ENCODE measurements at regions not wholly inside any gene's neighbourhood (a gene's known extent, or its start where the extent isn't known, plus 50 kb on each side); places are given as distances from the start of the nearest gene placed in this dataset.

DNA sequence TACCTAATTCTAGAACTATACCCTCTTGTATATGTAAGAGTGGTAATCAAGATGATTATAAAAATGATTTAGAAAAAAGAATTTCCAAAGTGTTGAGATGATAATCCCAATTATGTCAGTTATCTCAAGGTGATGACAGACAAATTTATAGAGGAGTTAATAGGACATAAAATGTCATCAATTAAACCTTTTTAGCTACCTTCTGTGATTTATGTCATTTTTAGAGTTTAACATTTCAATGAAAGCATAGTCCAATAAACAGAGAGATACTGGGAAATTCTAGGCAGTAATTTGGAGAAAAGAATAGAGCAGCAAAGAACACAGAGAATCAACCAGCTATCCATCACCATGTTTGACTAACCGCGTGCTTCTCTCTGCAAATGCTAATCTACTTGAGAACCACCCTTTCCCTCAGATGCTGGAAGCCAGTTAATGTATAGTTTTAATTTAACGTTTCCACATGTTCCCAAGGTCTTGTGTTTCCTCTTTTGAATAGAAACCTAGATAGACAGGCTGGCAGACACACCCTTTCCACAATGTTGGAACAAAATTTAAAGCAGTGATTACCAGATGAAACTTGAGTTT is 433.1 kb upstream of the FAM241A start:
- TF ChIP-seq, protein P1, sequence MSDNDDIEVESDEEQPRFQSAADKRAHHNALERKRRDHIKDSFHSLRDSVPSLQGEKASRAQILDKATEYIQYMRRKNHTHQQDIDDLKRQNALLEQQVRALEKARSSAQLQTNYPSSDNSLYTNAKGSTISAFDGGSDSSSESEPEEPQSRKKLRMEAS (IDR thresholded peaks at IDR 0.05), result no peak
- TF ChIP-seq, protein P2, sequence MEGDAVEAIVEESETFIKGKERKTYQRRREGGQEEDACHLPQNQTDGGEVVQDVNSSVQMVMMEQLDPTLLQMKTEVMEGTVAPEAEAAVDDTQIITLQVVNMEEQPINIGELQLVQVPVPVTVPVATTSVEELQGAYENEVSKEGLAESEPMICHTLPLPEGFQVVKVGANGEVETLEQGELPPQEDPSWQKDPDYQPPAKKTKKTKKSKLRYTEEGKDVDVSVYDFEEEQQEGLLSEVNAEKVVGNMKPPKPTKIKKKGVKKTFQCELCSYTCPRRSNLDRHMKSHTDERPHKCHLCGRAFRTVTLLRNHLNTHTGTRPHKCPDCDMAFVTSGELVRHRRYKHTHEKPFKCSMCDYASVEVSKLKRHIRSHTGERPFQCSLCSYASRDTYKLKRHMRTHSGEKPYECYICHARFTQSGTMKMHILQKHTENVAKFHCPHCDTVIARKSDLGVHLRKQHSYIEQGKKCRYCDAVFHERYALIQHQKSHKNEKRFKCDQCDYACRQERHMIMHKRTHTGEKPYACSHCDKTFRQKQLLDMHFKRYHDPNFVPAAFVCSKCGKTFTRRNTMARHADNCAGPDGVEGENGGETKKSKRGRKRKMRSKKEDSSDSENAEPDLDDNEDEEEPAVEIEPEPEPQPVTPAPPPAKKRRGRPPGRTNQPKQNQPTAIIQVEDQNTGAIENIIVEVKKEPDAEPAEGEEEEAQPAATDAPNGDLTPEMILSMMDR (IDR thresholded peaks at IDR 0.05; ENCODE audit: low read depth, low read length, missing input control), result no peak
- TF ChIP-seq RAD21 (IDR thresholded peaks at IDR 0.05) (no peak), YY1 (IDR thresholded peaks at IDR 0.05) (no peak), GABPA (IDR thresholded peaks at IDR 0.05 in 1 of 2, conservative IDR thresholded peaks at IDR 0.05 in 1 of 2) (no peak), SP1 (IDR thresholded peaks at IDR 0.05) (no peak), TAF1 (conservative IDR thresholded peaks at IDR 0.05) (no peak), JUND (IDR thresholded peaks at IDR 0.05) (no peak), NR2F2 (IDR thresholded peaks at IDR 0.05) (no peak), EGR1 (IDR thresholded peaks at IDR 0.05; ENCODE audit: low read depth in 2 of 2) (no peak), HNF4A (conservative IDR thresholded peaks at IDR 0.05) (no peak)
- TF ChIP-seq, protein P3, sequence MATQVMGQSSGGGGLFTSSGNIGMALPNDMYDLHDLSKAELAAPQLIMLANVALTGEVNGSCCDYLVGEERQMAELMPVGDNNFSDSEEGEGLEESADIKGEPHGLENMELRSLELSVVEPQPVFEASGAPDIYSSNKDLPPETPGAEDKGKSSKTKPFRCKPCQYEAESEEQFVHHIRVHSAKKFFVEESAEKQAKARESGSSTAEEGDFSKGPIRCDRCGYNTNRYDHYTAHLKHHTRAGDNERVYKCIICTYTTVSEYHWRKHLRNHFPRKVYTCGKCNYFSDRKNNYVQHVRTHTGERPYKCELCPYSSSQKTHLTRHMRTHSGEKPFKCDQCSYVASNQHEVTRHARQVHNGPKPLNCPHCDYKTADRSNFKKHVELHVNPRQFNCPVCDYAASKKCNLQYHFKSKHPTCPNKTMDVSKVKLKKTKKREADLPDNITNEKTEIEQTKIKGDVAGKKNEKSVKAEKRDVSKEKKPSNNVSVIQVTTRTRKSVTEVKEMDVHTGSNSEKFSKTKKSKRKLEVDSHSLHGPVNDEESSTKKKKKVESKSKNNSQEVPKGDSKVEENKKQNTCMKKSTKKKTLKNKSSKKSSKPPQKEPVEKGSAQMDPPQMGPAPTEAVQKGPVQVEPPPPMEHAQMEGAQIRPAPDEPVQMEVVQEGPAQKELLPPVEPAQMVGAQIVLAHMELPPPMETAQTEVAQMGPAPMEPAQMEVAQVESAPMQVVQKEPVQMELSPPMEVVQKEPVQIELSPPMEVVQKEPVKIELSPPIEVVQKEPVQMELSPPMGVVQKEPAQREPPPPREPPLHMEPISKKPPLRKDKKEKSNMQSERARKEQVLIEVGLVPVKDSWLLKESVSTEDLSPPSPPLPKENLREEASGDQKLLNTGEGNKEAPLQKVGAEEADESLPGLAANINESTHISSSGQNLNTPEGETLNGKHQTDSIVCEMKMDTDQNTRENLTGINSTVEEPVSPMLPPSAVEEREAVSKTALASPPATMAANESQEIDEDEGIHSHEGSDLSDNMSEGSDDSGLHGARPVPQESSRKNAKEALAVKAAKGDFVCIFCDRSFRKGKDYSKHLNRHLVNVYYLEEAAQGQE (IDR thresholded peaks at IDR 0.05), result no peak
- TF ChIP-seq, protein P4, sequence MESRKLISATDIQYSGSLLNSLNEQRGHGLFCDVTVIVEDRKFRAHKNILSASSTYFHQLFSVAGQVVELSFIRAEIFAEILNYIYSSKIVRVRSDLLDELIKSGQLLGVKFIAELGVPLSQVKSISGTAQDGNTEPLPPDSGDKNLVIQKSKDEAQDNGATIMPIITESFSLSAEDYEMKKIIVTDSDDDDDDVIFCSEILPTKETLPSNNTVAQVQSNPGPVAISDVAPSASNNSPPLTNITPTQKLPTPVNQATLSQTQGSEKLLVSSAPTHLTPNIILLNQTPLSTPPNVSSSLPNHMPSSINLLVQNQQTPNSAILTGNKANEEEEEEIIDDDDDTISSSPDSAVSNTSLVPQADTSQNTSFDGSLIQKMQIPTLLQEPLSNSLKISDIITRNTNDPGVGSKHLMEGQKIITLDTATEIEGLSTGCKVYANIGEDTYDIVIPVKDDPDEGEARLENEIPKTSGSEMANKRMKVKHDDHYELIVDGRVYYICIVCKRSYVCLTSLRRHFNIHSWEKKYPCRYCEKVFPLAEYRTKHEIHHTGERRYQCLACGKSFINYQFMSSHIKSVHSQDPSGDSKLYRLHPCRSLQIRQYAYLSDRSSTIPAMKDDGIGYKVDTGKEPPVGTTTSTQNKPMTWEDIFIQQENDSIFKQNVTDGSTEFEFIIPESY (IDR thresholded peaks at IDR 0.05), result no peak
- TF ChIP-seq, protein P5, sequence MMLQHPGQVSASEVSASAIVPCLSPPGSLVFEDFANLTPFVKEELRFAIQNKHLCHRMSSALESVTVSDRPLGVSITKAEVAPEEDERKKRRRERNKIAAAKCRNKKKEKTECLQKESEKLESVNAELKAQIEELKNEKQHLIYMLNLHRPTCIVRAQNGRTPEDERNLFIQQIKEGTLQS (IDR thresholded peaks at IDR 0.05), result no peak

Data from liver (tissue), 3 donors.